ENCODE measurements at regions not wholly inside any gene's neighbourhood (a gene's known extent, or its start where the extent isn't known, plus 50 kb on each side); places are given as distances from the start of the nearest gene placed in this dataset.
"Not testable (repeated sequence)": the region's sequence is repeated elsewhere in the genome, so short reads cannot be mapped to it uniquely, and the experiment has no call there.

- in situ Hi-C loops (cut with HindIII; ENCODE audit: low pct_unique_long_range_greater_than_20kb, low sequenced_read_pairs); DNase-seq (ENCODE audit: low read depth): not testable (repeated sequence)
Measured at GRCh38 chr1:146731981-146732680, 206.0 kb upstream of the NBPF12 start.

DNA sequence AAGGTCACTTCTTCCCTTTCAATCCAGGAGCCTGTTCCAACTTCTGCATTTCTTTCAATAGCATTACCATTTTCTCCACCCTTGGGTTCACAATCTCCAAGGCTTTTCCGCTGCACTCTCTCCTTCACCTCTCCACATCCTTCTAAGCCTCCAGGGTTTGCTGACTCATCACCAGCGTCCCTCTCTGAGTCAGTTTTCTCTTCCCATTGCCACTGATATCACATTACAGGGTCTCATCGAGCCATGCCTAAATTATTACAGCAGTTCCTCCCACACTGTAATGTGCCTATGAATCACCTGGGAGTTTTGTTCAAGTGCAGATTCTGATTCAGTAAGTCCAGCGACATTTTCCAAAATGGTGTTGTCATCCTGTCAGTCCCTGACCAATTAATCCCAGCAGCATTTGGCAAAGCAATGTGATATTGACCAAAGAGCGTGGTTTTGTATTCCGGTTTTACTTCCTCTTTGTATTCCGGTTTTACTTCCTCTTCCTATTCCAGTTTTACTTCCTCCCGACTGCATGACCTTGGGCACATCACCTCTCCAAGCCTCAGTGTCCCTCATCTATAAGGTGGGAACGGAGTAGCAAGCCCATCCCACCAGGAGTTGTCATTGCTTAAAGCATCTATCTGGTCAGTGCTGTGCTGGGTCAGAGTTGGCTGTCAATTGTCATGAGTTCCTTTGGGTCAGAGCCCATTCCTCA, 208.3 kb upstream of the NBPF12 start:
- DNase-seq (ENCODE audit: low read depth); in situ Hi-C loops (cut with HindIII; ENCODE audit: low pct_unique_long_range_greater_than_20kb, low sequenced_read_pairs): not testable (repeated sequence)

GRCh38 chr1:146715054-146715453, 223.1 kb upstream of the NBPF12 start:
- in situ Hi-C loops (cut with HindIII; ENCODE audit: low pct_unique_long_range_greater_than_20kb, low sequenced_read_pairs); DNase-seq (ENCODE audit: low read depth): not testable (repeated sequence)

DNA sequence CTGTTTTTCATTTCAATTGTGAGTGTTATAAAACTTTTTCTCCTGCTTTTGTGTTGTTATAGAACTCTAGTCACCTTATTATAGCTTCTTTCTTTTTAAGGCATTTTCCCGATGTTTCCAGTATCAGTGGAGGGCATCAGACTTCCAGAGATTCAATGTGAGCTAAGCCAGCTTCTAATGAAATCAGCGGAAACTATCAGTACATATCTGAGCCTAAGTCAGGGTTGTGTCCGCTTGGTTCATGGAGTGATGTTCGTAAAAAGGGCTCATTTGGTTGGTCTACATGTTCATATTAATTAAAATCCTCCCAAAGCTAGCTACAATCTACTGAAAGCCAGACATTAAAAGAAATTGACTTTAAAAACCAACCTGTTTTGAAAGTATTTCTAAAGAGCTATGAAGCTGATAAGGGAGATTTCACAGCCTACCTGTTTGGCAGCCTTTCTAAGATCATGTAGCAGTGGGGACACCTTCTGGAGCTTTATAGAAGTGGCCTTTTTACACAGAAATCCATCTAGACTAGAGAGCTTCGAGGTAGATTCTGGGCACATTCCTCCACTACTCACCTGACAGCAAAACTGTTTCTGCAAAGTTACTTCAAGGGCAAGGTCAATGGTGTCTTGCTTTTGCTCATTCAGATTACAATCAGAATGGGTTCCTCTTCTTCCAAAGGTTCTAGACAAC, 227.1 kb upstream of the NBPF12 start:
- in situ Hi-C loops (cut with HindIII; ENCODE audit: low pct_unique_long_range_greater_than_20kb, low sequenced_read_pairs); DNase-seq (ENCODE audit: low read depth): not testable (repeated sequence)

DNA sequence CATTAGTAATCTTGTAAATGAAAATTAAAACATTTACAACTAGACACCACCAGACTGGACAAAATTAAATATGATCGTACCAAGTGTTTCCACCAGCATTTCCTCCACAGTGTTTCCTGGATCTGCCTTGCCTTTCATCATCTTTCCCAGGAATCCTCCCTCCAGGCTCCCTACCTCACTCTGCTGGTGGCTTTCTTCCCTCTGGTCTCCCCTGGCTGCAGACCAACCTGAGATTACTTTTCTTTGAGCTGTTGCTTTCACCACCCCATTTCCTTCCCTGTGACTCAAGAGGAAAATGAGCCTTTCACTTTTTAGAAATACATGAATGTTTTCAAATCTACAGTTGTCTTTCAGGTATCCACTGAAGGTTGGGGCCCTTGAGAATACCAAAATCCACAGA, 228.8 kb upstream of the NBPF12 start:
- DNase-seq (ENCODE audit: low read depth); in situ Hi-C loops (cut with HindIII; ENCODE audit: low pct_unique_long_range_greater_than_20kb, low sequenced_read_pairs): not testable (repeated sequence)

GRCh38 chr1:146704162-146704724, 233.9 kb upstream of the NBPF12 start:
- DNase-seq (ENCODE audit: low read depth); in situ Hi-C loops (cut with HindIII; ENCODE audit: low pct_unique_long_range_greater_than_20kb, low sequenced_read_pairs): not testable (repeated sequence)

GRCh38 chr1:146701320-146701719, 236.8 kb upstream of the NBPF12 start:
- peak; percentile 40 for DNase-seq (ENCODE audit: low read depth)
- in situ Hi-C loops (cut with HindIII; ENCODE audit: low pct_unique_long_range_greater_than_20kb, low sequenced_read_pairs): not testable (repeated sequence)

- in situ Hi-C loops (cut with HindIII; ENCODE audit: low pct_unique_long_range_greater_than_20kb, low sequenced_read_pairs); DNase-seq (ENCODE audit: low read depth): not testable (repeated sequence)
Measured at GRCh38 chr1:146695388-146695787, 242.7 kb upstream of the NBPF12 start.

DNA sequence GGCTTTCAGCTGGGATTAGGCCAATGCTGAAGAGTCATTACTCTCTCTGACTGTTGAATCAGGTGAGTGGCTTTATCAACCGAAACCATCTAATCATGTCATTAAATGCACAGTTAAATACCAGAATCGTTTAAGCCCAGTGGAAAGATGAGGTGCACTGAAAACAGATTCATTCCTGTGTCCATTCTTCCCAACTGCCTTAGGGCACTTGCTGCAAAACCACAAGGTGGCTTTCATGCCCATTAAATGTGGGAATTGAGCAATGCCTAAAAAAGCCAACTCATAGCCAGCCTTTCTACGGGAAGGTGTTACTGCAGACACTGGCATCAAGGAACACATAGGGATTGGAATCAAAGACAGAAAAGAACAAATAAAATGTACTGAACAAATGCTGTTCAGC, 246.3 kb upstream of the NBPF12 start:
- DNase-seq (ENCODE audit: low read depth); in situ Hi-C loops (cut with HindIII; ENCODE audit: low pct_unique_long_range_greater_than_20kb, low sequenced_read_pairs): not testable (repeated sequence)

GRCh38 chr1:146688893-146689292, 249.2 kb upstream of the NBPF12 start:
- DNase-seq (ENCODE audit: low read depth); in situ Hi-C loops (cut with HindIII; ENCODE audit: low pct_unique_long_range_greater_than_20kb, low sequenced_read_pairs): not testable (repeated sequence)

- in situ Hi-C loops (cut with HindIII; ENCODE audit: low pct_unique_long_range_greater_than_20kb, low sequenced_read_pairs); DNase-seq (ENCODE audit: low read depth): not testable (repeated sequence)
Measured at GRCh38 chr1:146686777-146687366, 251.3 kb upstream of the NBPF12 start.

GRCh38 chr1:146683126-146683429, 255.0 kb upstream of the NBPF12 start:
- DNase-seq (ENCODE audit: low read depth); in situ Hi-C loops (cut with HindIII; ENCODE audit: low pct_unique_long_range_greater_than_20kb, low sequenced_read_pairs): not testable (repeated sequence)

GRCh38 chr1:146682227-146683125, 255.6 kb upstream of the NBPF12 start:
- in situ Hi-C loops (cut with HindIII; ENCODE audit: low pct_unique_long_range_greater_than_20kb, low sequenced_read_pairs); DNase-seq (ENCODE audit: low read depth): not testable (repeated sequence)

- DNase-seq (ENCODE audit: low read depth); in situ Hi-C loops (cut with HindIII; ENCODE audit: low pct_unique_long_range_greater_than_20kb, low sequenced_read_pairs): not testable (repeated sequence)
Measured at GRCh38 chr1:146673729-146674299, 264.3 kb upstream of the NBPF12 start.

DNA sequence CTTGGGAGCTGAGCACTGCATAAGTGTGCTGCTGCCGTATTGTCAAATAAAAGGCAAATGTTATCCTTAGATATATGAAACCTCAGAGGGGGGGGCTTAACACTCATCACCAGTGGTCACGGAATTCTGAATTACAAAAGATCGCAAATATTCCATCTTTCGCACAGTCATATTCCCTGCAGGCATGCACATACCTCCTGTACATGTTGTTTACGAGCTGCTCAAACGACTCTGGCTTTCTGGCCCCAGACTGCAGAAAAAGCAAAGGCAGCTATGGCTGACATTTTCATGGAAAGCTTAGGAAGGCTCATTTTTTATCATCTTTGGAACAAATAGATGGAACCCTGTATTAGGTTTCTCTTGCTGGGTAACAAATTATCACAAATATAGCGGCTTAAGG, 265.5 kb upstream of the NBPF12 start:
- in situ Hi-C loops (cut with HindIII; ENCODE audit: low pct_unique_long_range_greater_than_20kb, low sequenced_read_pairs); DNase-seq (ENCODE audit: low read depth): not testable (repeated sequence)

GRCh38 chr1:146671588-146671987, 266.5 kb upstream of the NBPF12 start:
- in situ Hi-C loops (cut with HindIII; ENCODE audit: low pct_unique_long_range_greater_than_20kb, low sequenced_read_pairs); DNase-seq (ENCODE audit: low read depth): not testable (repeated sequence)

DNA sequence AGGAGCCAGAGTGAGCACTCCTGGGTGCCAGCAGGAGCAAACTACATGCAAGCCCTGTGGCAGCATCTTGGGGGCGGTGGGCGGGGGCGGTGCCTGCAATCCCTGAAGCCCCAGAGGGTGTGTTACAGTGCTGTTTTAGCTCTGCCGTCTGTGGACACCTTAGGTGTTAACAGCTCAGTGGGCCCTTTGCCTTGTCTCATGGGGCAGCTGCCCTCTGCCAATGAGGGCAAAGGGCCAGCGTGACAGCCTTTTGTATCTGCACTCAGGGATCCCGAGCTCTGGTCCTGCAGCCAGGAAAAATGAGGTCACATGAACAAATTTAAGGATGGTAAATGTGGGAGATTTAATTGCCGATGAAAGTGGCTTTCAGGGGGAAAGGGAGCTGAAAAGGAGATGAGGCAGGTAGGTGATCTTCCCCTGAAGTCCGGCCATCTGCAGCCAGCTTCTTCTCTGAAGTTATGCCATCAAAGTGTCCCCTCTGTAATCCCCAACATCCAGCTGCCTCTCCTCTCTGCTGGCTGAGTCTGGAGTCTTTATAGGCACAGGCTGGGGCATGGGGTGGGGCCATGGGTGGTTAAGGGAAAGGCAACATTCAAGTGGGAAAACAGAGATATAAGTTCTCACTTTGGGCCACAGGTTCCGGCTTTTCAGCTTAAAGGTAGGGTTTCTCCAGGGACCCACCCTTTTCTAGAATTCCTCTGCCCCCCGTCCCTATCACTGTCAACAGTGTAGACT, 267.1 kb upstream of the NBPF12 start:
- DNase-seq (ENCODE audit: low read depth); in situ Hi-C loops (cut with HindIII; ENCODE audit: low pct_unique_long_range_greater_than_20kb, low sequenced_read_pairs): not testable (repeated sequence)

Measured in Caki2 (cell line).